Left colon (tissue), 2 donors: ENCODE measurements at regions not wholly inside any gene's neighbourhood (a gene's known extent, or its start where the extent isn't known, plus 50 kb on each side); places are given as distances from the start of the nearest gene placed in this dataset.
"Not testable (repeated sequence)": the region's sequence is repeated elsewhere in the genome, so short reads cannot be mapped to it uniquely, and the experiment has no call there.

Experiments used
- ATAC-seq: fragments of 200-7000 bp; cut with Tn5 transposase; one replicate; pipeline ENCODE4 v1.9.1; 2020; ENCODE audit warnings: mild to moderate bottlenecking, moderate library complexity
- DNase-seq, 2 donors: peaks; one replicate each; pipeline ENCODE4 v3.0.0-alpha.2; 2020
- intact Hi-C, 2 donors: fragments of 100-400 bp; cut with DNase I in 1 of 2; cut with micrococcal nuclease in 1 of 2; formaldehyde crosslinking; loops; one replicate each; pipeline versions ENCODE4 v1.11.2 to v1.14.0; 2022; cut with DNase I, micrococcal nuclease
- donor health status: DM: no; HTN: no; CAD: no.
- donor health status: DM: yes; HTN: yes; CAD: no.

DNA sequence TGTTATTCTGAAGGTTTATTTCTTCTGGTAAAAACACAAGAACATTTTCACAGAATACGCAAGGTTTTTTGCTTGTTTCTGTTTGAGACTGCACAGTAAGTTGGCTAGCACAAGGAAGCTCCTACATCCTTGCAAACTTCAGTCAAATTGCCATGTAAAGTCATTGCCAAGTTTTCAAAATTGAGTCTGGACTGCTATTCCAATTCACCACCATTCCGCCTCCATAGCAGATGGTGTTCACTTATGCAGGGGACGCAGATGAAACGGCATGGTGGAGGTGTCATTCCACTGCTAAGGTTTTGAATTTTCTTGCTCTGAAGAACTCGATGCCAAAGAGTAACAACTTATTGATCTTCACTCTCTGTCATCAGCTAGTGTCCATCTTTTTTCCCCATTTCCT is 303.9 kb upstream of the SYT1 start:
- DNase-seq (no peak), ATAC-seq (no peak)
- intact Hi-C loops: no loop called here

DNA sequence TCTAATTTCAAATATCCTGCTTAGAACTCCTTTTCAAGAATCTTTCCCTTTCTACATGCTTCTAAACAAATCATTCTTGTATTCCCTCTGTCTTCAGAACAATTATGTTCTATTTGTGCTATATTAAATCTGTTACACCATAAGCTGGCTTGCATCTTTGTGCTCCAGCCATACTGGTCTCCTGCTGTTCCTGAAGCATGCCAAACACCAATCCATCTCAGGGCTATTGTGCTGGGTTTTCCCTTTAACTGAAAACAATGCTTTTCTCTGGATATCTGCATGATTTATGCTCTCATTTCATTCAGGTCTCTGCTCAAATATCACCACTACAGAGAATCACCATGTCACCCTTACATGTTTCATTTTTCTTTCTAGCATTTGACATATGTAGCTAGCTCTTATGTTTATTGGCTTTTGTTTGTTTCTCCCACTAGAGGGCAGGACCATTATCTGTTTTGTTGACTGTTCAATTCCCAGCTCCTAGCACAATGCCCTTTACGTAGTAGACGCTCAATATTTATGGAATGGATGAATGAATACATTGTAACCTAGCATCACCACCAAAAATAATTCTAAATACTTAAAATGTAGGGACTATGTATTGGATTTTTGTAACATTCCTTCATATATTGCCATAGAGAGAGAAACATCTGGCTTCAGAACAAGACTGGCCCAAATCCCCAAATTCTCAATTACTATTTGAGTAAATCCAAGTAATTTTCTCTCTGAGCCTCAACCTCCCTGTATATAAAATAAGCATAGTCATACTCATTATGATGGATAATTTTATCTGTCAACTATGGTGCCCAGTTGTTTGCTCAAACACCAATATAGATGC is 302.0 kb upstream of the SYT1 start:
- no peak for DNase-seq

DNA sequence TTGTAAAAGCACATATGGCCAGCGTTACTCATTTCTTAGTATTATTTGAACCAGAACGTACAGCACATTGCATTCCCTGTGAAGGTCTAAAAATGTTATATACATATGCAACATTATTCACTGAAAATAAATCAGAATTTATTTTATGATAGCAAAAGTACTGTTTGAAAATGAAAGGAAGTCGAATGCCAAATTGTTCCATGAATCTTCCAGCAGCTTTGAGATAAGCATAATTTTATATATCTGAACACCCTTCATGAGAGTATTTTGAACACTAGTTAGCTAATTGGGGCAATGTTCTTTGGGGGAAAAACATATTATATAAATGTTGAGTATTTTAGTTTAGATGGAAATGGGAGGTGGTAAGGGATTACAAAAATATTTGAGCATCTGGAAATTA is 300.7 kb upstream of the SYT1 start:
- ATAC-seq (no peak), DNase-seq (no peak)
- intact Hi-C loops: no loop called here

More for the DNA sequence above, 302.0 kb upstream of the SYT1 start:
- intact Hi-C loops: no loop called here
- ATAC-seq: no peak

GRCh38 chr12:78566456-78566855 is 298.1 kb upstream of the SYT1 start:
- ATAC-seq (no peak), DNase-seq (no peak)
- intact Hi-C loops: no loop called here

- DNase-seq (no peak), ATAC-seq (no peak)
- intact Hi-C loops: no loop called here
Measured at GRCh38 chr12:78568321-78569020, 296.1 kb upstream of the SYT1 start.

DNA sequence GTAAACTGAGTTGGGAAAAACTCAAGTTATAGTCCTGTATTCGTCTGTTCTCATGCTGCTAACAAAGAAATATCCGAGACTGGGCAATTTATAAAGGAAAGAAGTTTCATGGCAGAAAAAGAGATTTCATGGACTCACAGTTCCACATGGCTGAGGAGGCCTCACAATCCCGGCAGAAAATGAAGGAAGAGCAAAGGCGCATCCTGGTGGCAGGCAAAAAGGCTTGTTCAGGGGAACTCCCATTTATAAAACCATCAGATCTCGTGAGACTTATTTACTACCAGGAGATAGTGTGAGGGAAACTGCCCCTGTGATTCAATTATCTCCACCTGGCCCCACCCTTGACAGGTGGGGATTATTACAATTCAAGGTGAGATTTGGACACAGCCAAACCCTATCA is 292.6 kb upstream of the SYT1 start:
- DNase-seq: no peak
- ATAC-seq: no peak
- intact Hi-C loops: no loop called here

DNA sequence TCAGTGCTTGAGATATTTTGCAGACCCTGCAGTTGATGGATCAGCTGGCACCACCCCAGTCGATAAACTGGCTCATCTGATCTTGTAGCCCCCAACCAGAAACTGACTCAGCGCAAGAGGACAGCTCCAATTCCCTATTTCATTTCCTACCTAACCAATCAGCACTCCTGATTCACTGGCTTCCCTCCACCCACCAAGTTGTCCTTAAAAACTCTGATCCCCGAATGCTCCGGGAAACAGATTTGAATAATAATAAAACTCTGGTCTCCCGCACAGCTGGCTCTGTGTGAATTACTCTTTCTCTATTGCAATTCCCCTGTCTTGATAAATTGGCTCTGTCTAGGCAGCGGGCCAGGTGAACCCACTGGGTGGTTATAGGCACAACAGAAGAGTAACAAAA is 289.4 kb upstream of the SYT1 start:
- ATAC-seq, intact Hi-C loops, DNase-seq: not testable (repeated sequence)

DNA sequence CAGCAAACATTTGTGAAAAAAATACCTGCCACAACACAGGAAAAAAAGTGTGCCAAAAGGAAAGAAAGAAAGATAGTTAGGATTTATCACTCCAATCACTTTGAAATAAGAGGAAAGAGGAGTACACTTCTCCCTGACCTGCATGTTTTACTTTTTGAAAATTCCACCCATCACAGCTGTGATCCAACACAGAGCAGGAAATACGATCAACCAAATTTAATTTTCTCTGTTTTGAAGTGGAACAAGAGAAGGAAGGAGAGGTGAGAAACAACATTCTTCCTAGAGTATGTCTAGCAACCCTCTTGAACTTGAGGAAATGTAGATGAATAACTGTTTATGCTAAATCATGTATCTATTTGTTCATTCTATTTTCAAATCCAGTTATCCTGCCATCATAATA is 284.7 kb upstream of the SYT1 start:
- intact Hi-C loops: no loop called here
- DNase-seq: no peak
- ATAC-seq: no peak

- ATAC-seq (no peak), DNase-seq (no peak)
- intact Hi-C loops: no loop called here
Measured at GRCh38 chr12:78580296-78580695, 284.3 kb upstream of the SYT1 start.

DNA sequence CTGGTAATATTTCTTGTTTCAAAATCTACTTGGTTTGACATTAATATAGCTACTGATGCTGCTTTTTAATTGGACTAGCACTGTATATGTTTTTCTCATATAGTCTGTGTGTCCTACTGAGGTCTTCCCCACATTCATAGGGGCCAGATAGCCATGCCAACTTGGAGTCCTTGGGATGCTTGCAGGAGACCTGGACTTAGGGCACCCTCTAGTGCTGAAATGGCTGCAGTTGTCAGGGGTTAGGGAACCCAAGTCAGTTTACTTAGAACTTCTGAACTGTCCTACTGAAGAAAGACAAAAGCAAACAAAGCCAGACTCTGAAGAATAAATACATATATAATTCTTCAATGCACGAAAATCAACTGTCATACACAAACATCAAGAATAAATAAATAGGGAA is 279.9 kb upstream of the SYT1 start:
- ATAC-seq (no peak), DNase-seq (no peak)
- intact Hi-C loops: no loop called here

DNA sequence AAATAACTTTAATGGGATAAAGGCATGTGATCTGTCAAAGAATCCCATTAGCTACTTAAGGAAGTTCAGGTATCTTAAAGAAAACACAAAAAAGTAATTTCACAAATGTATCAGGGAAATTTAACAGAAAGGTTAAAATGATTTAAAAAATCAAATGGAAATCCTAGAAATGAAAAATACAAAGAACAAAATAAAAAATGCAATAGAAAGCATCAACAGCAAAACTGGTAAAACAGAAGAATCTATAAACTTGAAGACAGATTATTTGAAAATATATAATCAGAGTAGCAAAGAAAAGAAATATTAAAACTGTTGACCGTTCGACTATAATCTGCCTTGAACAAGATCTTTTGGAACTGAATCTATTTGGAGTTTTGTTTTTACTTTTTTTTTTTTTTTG is 279.4 kb upstream of the SYT1 start:
- DNase-seq: no peak
- ATAC-seq: no peak
- intact Hi-C loops: no loop called here

DNA sequence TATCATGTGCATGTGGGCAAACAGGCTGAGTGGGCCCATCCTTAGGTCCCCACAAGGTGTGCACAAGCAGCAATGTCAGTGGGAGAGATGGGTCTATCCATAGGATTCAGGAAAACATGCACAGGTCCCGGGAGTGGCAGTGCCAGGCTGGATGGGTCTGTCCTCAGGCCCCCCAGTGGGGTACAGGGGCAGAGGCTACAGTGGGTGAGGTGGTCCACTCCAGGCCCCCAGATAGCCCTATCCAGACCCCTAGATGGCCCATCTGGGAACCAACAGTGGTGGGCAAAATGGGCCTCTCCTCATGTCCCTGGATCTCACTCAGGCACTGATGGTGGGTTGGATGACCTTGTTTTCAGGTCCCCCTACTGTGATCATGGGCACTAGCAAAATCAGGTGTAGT is 277.8 kb upstream of the SYT1 start:
- no peak for DNase-seq
- intact Hi-C loops: no loop called here
- no peak for ATAC-seq

DNA sequence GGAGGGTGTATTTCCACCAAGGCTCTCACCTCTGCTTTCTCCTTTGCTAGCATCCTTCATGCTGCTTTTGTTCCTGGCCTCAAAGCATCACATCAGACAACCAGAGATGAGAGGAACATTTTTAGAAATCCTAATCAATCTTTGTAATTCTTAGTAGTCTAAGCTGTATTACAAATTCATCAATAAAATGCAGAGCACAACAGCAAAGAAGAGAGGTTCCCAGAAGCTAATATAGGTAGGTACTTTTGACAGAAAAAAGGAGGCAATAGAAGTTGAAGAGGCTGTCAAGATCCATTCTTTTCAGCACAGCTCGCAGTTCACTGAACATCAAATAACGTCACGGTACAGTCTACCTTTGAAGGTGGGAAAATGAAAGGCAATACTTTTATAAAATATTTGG is 265.2 kb upstream of the SYT1 start:
- intact Hi-C loops: no loop called here
- ATAC-seq (no peak), DNase-seq (no peak)

- DNase-seq: no peak
- intact Hi-C loops: no loop called here
- ATAC-seq: no peak
Measured at GRCh38 chr12:78600541-78600940, 264.0 kb upstream of the SYT1 start.

DNA sequence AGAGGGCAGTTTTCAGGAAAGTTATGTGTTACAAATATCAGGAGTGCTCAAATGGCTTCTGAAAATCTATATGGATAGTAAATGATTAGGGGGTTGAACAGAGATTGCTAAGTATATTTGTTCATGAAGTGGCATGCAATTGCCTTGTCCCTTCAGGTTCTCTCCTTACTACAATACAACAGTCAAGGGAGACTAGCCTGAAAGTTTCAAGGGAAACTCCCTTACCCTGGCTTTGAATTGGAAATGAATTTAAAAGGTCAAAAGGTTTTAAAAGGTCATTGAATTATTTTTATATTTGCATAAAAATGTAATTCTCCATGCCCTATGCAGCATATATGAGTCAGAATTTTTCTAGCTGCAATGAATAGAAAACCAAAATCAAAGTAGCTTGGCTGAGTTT is 253.1 kb upstream of the SYT1 start:
- intact Hi-C loops: no loop called here
- ATAC-seq (no peak), DNase-seq (no peak)

- DNase-seq: no peak
Measured at GRCh38 chr12:78612190-78612589, 252.4 kb upstream of the SYT1 start.

GRCh38 chr12:78617683-78618082 is 246.9 kb upstream of the SYT1 start:
- no peak for ATAC-seq
- DNase-seq: no peak
- intact Hi-C loops: no loop called here

More at GRCh38 chr12:78612190-78612589, 252.4 kb upstream of the SYT1 start:
- no peak for ATAC-seq
- intact Hi-C loops: no loop called here

DNA sequence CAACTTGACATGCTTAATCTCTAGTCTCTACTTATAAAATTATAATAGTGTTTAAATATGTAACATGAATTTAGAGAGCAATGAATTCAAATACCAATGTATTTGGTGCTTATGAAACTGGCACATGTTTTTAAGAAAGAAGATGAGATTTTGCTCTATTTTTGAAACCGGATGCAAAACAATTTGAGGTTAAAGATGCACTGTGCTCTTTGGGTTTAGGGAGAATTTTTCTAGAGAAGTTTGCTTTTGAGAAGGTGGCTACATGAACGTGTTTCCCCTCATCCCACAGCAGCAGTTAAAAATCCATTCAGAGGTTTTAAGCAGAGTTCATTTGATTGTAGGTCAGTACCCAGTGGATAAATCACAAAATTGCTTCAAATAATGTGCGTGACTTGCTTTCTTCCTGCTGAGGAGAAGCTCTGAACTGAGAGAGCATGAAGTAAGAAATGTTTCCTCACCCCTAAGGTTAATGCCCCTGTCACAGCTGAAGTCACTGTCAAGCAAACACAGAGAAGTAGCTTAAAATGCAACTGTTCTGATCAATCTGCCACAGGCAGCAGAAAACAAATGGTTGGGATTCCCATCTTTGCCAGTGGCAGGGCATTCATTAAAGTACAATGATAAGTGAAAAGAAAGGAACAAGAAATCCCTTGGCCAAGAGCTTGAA is 241.9 kb upstream of the SYT1 start:
- no peak for DNase-seq
- intact Hi-C loops: no loop called here

DNA sequence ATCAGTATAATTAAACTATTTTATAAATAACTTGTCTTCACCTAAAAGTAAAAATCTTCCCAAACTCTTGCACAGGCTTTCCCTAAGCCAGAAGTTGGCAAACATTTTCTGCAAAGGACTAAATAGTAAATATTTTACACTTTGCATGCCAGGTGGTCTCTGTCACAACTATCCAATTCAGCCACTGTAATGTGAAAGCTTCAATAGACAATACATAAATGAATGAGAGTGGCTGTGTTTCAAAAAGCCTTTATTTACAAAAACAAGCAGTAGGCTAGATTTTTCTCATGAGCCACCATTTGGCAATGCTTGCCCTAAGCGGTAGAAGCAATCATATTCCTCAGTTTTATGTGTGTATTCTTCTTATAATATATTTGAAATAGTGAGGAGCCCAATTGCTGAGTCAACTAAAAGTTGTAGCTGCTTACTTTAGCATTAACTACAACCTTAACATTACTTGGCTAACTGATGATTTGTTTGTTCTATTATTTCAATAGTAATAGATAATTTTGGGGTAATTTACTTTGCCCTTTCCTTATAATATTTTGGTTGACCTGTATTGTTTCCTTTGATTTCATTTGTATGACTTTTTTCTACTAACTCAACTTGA is 236.0 kb upstream of the SYT1 start:
- DNase-seq (no peak), ATAC-seq (no peak)
- intact Hi-C loops: no loop called here

More for the DNA sequence above, 241.9 kb upstream of the SYT1 start:
- ATAC-seq: no peak
